ENCODE measurements at regions not wholly inside any gene's neighbourhood (a gene's known extent, or its start where the extent isn't known, plus 50 kb on each side); places are given as distances from the start of the nearest gene placed in this dataset.

GRCh38 chr3:81439108-81439507 is 322.3 kb downstream of the GBE1 start:
- no peak for DNase-seq (ENCODE audit: low read depth)

GRCh38 chr3:81437683-81438082 is 323.8 kb downstream of the GBE1 start:
- no peak for DNase-seq (ENCODE audit: low read depth)

- no peak for DNase-seq (ENCODE audit: low read depth)
These were observed 325.3 kb downstream of the GBE1 start for GRCh38 chr3:81436182-81436581.

GRCh38 chr3:81435050-81435449 is 326.4 kb downstream of the GBE1 start:
- DNase-seq (ENCODE audit: low read depth), result no peak

- no peak for DNase-seq (ENCODE audit: low read depth)
These were observed 327.3 kb downstream of the GBE1 start for GRCh38 chr3:81434161-81434560.

GRCh38 chr3:81433675-81434074 is 327.8 kb downstream of the GBE1 start:
- no peak for DNase-seq (ENCODE audit: low read depth)

- DNase-seq (ENCODE audit: low read depth), result no peak
These were observed 329.0 kb downstream of the GBE1 start for GRCh38 chr3:81432456-81432855.

- no peak for DNase-seq (ENCODE audit: low read depth)
These were observed 334.4 kb downstream of the GBE1 start for GRCh38 chr3:81426826-81427577.

- DNase-seq (ENCODE audit: low read depth), result no peak
These were observed 336.1 kb downstream of the GBE1 start for GRCh38 chr3:81425198-81425868.

GRCh38 chr3:81419228-81419627 is 342.2 kb downstream of the GBE1 start:
- no peak for DNase-seq (ENCODE audit: low read depth)

- no peak for DNase-seq (ENCODE audit: low read depth)
These were observed 344.6 kb downstream of the GBE1 start for GRCh38 chr3:81416812-81417211.

GRCh38 chr3:81406318-81406717 is 355.1 kb downstream of the GBE1 start:
- no peak for DNase-seq (ENCODE audit: low read depth)

- no peak for DNase-seq (ENCODE audit: low read depth)
These were observed 365.5 kb downstream of the GBE1 start for GRCh38 chr3:81395739-81396513.

GRCh38 chr3:81394651-81395524 is 366.6 kb downstream of the GBE1 start:
- no peak for DNase-seq (ENCODE audit: low read depth)

GRCh38 chr3:81393251-81393650 is 368.2 kb downstream of the GBE1 start:
- DNase-seq (ENCODE audit: low read depth), result no peak

GRCh38 chr3:81390796-81391195 is 370.6 kb downstream of the GBE1 start:
- no peak for DNase-seq (ENCODE audit: low read depth)

GRCh38 chr3:81388191-81388590 is 373.3 kb downstream of the GBE1 start:
- no peak for DNase-seq (ENCODE audit: low read depth)

- DNase-seq (ENCODE audit: low read depth), result no peak
These were observed 379.0 kb downstream of the GBE1 start for GRCh38 chr3:81382470-81382869.

GRCh38 chr3:81380234-81380633 is 381.2 kb downstream of the GBE1 start:
- no peak for DNase-seq (ENCODE audit: low read depth)

GRCh38 chr3:81378552-81379293 is 382.7 kb downstream of the GBE1 start:
- no peak for DNase-seq (ENCODE audit: low read depth)

GRCh38 chr3:81375921-81376320 is 385.5 kb downstream of the GBE1 start:
- no peak for DNase-seq (ENCODE audit: low read depth)

All from GM04504 (cell line).